Stimulated activated naive CD8-positive, alpha-beta T cell treated with anti-CD3 and anti-CD28 coated beads, Interleukin-15, Interleukin-2, amounts not matched to agents 100 U/mL and 50 U/mL, for 24 hours (primary cell): ENCODE measurements at regions not wholly inside any gene's neighbourhood (a gene's known extent, or its start where the extent isn't known, plus 50 kb on each side); places are given as distances from the start of the nearest gene placed in this dataset.

Experiments used
- ATAC-seq: fragments of 150-1000 bp; cut with Tn5 transposase; one replicate; pipeline ENCODE4 v1.10.0; 2021
- DNase-seq: peaks from one replicate; pipeline ENCODE4 v3.0.0; 2021

GRCh38 chr2:13536941-13537340 is 820.2 kb downstream of the TRIB2 start:
- ATAC-seq (no peak), DNase-seq (no peak)

- ATAC-seq (no peak), DNase-seq (no peak)
Measured at GRCh38 chr2:13537771-13538349, 821.1 kb downstream of the TRIB2 start.

- no peak for DNase-seq
- ATAC-seq = no peak
Measured at GRCh38 chr2:13539296-13539695, 822.6 kb downstream of the TRIB2 start.

GRCh38 chr2:13542061-13542460 is 825.3 kb downstream of the TRIB2 start:
- DNase-seq (no peak), ATAC-seq (no peak)

GRCh38 chr2:13542642-13543041 is 825.9 kb downstream of the TRIB2 start:
- no peak for DNase-seq
- ATAC-seq = no peak

- DNase-seq = no peak
- no peak for ATAC-seq
Measured at GRCh38 chr2:13543550-13543949, 826.8 kb downstream of the TRIB2 start.

- ATAC-seq (no peak), DNase-seq (no peak)
Measured at GRCh38 chr2:13545320-13545719, 828.6 kb downstream of the TRIB2 start.

- ATAC-seq (no peak), DNase-seq (no peak)
Measured at GRCh38 chr2:13546131-13546530, 829.4 kb downstream of the TRIB2 start.

GRCh38 chr2:13550285-13551231 is 833.8 kb downstream of the TRIB2 start:
- DNase-seq = no peak
- no peak for ATAC-seq

- ATAC-seq = no peak
Measured at GRCh38 chr2:13558368-13558767, 841.6 kb downstream of the TRIB2 start.

GRCh38 chr2:13560322-13560721 is 843.6 kb downstream of the TRIB2 start:
- DNase-seq (no peak), ATAC-seq (no peak)

More at GRCh38 chr2:13558368-13558767, 841.6 kb downstream of the TRIB2 start:
- no peak for DNase-seq

- ATAC-seq (no peak), DNase-seq (no peak)
Measured at GRCh38 chr2:13572466-13572865, 855.7 kb downstream of the TRIB2 start.

GRCh38 chr2:13574831-13575230 is 858.1 kb downstream of the TRIB2 start:
- DNase-seq (no peak), ATAC-seq (no peak)

- no peak for DNase-seq
- no peak for ATAC-seq
Measured at GRCh38 chr2:13576406-13577036, 859.8 kb downstream of the TRIB2 start.

- no peak for ATAC-seq
Measured at GRCh38 chr2:13578547-13578946, 861.8 kb downstream of the TRIB2 start.

GRCh38 chr2:13581471-13581870 is 864.7 kb downstream of the TRIB2 start:
- DNase-seq (no peak), ATAC-seq (no peak)

More at GRCh38 chr2:13578547-13578946, 861.8 kb downstream of the TRIB2 start:
- DNase-seq = no peak

GRCh38 chr2:13583609-13584008 is 866.9 kb downstream of the TRIB2 start:
- no peak for ATAC-seq
- no peak for DNase-seq

- no peak for DNase-seq
- no peak for ATAC-seq
Measured at GRCh38 chr2:13584020-13584419, 867.3 kb downstream of the TRIB2 start.

- ATAC-seq = no peak
Measured at GRCh38 chr2:13585732-13586131, 869.0 kb downstream of the TRIB2 start.

GRCh38 chr2:13596233-13596632 is 879.5 kb downstream of the TRIB2 start:
- ATAC-seq (no peak), DNase-seq (no peak)

More at GRCh38 chr2:13585732-13586131, 869.0 kb downstream of the TRIB2 start:
- DNase-seq = no peak

GRCh38 chr2:13597176-13597575 is 880.4 kb downstream of the TRIB2 start:
- ATAC-seq = no peak
- DNase-seq = no peak

GRCh38 chr2:13601506-13601905 is 884.8 kb downstream of the TRIB2 start:
- ATAC-seq (no peak), DNase-seq (no peak)
